ENCODE measurements at regions not wholly inside any gene's neighbourhood (a gene's known extent, or its start where the extent isn't known, plus 50 kb on each side); places are given as distances from the start of the nearest gene placed in this dataset.

- no peak for TF ChIP-seq GABPA (IDR thresholded peaks at IDR 0.05; ENCODE audit: low read depth)
- no peak for TF ChIP-seq CTCF (IDR thresholded peaks at IDR 0.05)
- TF ChIP-seq RFX5 (IDR thresholded peaks at IDR 0.05; ENCODE audit: low read length), result no peak
- no peak for TF ChIP-seq TAF1 (IDR thresholded peaks at IDR 0.05; ENCODE audit: borderline replicate concordance, low read depth, low read length)
- TF ChIP-seq EP300 (IDR thresholded peaks at IDR 0.05; ENCODE audit: borderline replicate concordance in 1 of 2, low read depth in 1 of 2, low read length in 1 of 2), result no peak
- TF ChIP-seq RAD21 (IDR thresholded peaks at IDR 0.05; ENCODE audit: low read length), result no peak
- TF ChIP-seq USF2 (IDR thresholded peaks at IDR 0.05; ENCODE audit: borderline replicate concordance, low read depth, low read length), result no peak
- no peak for TF ChIP-seq POLR2AphosphoS5 (IDR thresholded peaks at IDR 0.05; ENCODE audit: low read depth, low read length)
- no peak for TF ChIP-seq NRF1 (IDR thresholded peaks at IDR 0.05; ENCODE audit: low read depth, low read length)
- TF ChIP-seq ZBTB33 (IDR thresholded peaks at IDR 0.05; ENCODE audit: borderline replicate concordance, low read depth), result no peak
- no peak for TF ChIP-seq IRF3 (IDR thresholded peaks at IDR 0.05; ENCODE audit: low read depth, low read length)
- no peak for TF ChIP-seq NFIC (IDR thresholded peaks at IDR 0.05; ENCODE audit: borderline replicate concordance)
- TF ChIP-seq USF1 (IDR thresholded peaks at IDR 0.05; ENCODE audit: borderline replicate concordance, low read depth), result no peak
These were observed 61.4 kb upstream of the SLC14A2 start for GRCh38 chr18:45553723-45554388.

Data from SK-N-SH (cell line).